ENCODE measurements at regions not wholly inside any gene's neighbourhood (a gene's known extent, or its start where the extent isn't known, plus 50 kb on each side); places are given as distances from the start of the nearest gene placed in this dataset.
"Not testable (repeated sequence)": the region's sequence is repeated elsewhere in the genome, so short reads cannot be mapped to it uniquely, and the experiment has no call there.

DNA sequence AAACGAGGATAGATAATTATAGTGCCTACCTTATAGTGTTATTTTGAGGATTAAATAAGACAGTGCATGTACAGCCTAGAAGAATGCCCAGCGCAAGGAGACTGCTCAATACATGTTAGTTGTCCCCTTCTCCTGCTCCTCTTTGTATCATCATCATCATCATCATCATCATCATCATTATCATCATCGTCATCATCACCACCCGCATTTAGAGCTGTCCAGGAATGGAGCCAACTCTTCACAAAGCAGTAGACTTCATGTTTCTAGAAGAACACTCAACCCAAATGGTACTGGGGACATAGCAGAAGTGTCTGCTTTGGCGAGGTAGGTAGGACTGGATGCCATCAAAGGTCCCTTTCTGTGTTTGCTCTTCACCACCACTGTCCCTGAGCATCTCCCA is 116.0 kb downstream of the TRIM43 start:
- no CpG with 5 or more reads among the region's 5 CpGs for WGBS, 2 donors (ENCODE audit: extremely low coverage in 2 of 2, insufficient read length in 2 of 2, insufficient replicate concordance in 1 of 2)
- H3K23ac ChIP-seq (ENCODE audit: low read depth, low read length, poor library complexity), result no peak overlapping the region
- no peak overlapping the region for H2AFZ ChIP-seq (ENCODE audit: low read length)
- no peak overlapping the region for H3K4me2 ChIP-seq (ENCODE audit: insufficient read depth, low read length, poor library complexity, severe bottlenecking)
- peaks cover 0 to under 1% of the 10 kb centered on the region in 2 donors for H3K4me1 ChIP-seq (ENCODE audit: control insufficient read depth in 2 of 2, insufficient read depth in 1 of 2, low read depth in 1 of 2, low read length in 2 of 2)
- H3K9ac ChIP-seq (ENCODE audit: low read depth, low read length, poor library complexity), result no peak overlapping the region
- H3K14ac ChIP-seq (ENCODE audit: low read length), result no peak overlapping the region
- no peaks in the 10 kb centered on the region for H3K9me3 ChIP-seq (replicated peaks in 1 of 2; ENCODE audit: control insufficient read depth in 2 of 2, insufficient read depth in 1 of 2, low read depth in 1 of 2, low read length in 2 of 2)
- no peak overlapping the region for H2BK5ac ChIP-seq (ENCODE audit: low read length)
- H3K36me3 ChIP-seq (replicated peaks in 1 of 2; ENCODE audit: control insufficient read depth in 2 of 2, insufficient read depth in 2 of 2, low read length in 2 of 2), result no peaks in the 10 kb centered on the region
- H3K27ac ChIP-seq (replicated peaks; ENCODE audit: low read length), result no peak overlapping the region
- H2BK12ac ChIP-seq (ENCODE audit: low read length), result no peak overlapping the region
- H3K27me3 ChIP-seq (ENCODE audit: control insufficient read depth in 3 of 3, insufficient read depth in 3 of 3, low read depth in 1 of 3, low read length in 3 of 3), result no peaks in the 10 kb centered on the region
- no peaks in the 10 kb centered on the region for H3K79me1 ChIP-seq (ENCODE audit: low read depth, low read length)
- no peak overlapping the region for H3K18ac ChIP-seq (ENCODE audit: low read length)
- H4K8ac ChIP-seq (ENCODE audit: low read depth, low read length), result no peak overlapping the region
- no peak overlapping the region for H2BK120ac ChIP-seq (ENCODE audit: low read depth, low read length)
- no peak overlapping the region for H3K4me3 ChIP-seq (ENCODE audit: low read length in 2 of 2)
- H3K4ac ChIP-seq (ENCODE audit: low read length), result no peak overlapping the region
- no peak overlapping the region for H2BK15ac ChIP-seq (ENCODE audit: low read length)
- no peak for DNase-seq (ENCODE audit: low spot score)
- no peak overlapping the region for H4K91ac ChIP-seq (ENCODE audit: low read depth, low read length, poor library complexity)
- H2AK5ac ChIP-seq (ENCODE audit: low read depth, low read length), result no peak overlapping the region

- Histone ChIP-seq H3K9ac (ENCODE audit: low read depth, low read length, poor library complexity) (no peak overlapping the region), H3K4me1 (ENCODE audit: control insufficient read depth in 2 of 2, insufficient read depth in 1 of 2, low read depth in 1 of 2, low read length in 2 of 2) (peaks cover 5 to 12% of the 10 kb centered on the region in 2 donors), H3K36me3 (replicated peaks in 1 of 2; ENCODE audit: control insufficient read depth in 2 of 2, insufficient read depth in 2 of 2, low read length in 2 of 2) (no peaks in the 10 kb centered on the region), H2AFZ (ENCODE audit: low read length) (no peak overlapping the region), H4K8ac (ENCODE audit: low read depth, low read length) (no peak overlapping the region), H2BK120ac (ENCODE audit: low read depth, low read length) (no peak overlapping the region), H3K79me1 (ENCODE audit: low read depth, low read length) (no peaks in the 10 kb centered on the region), H3K4ac (ENCODE audit: low read length) (no peak overlapping the region), H3K14ac (ENCODE audit: low read length) (no peak overlapping the region), H3K27me3 (ENCODE audit: control insufficient read depth in 3 of 3, insufficient read depth in 3 of 3, low read depth in 1 of 3, low read length in 3 of 3) (no peaks in the 10 kb centered on the region), H2BK5ac (ENCODE audit: low read length) (no peak overlapping the region), H3K23ac (ENCODE audit: low read depth, low read length, poor library complexity) (no peak overlapping the region), H2BK12ac (ENCODE audit: low read length) (no peak overlapping the region), H4K91ac (ENCODE audit: low read depth, low read length, poor library complexity) (no peak overlapping the region), H3K27ac (replicated peaks; ENCODE audit: low read length) (no peak overlapping the region), H2AK5ac (ENCODE audit: low read depth, low read length) (no peak overlapping the region), H3K4me2 (ENCODE audit: insufficient read depth, low read length, poor library complexity, severe bottlenecking) (no peak overlapping the region), H3K18ac (ENCODE audit: low read length) (no peak overlapping the region), H3K9me3 (replicated peaks in 1 of 2; ENCODE audit: control insufficient read depth in 2 of 2, insufficient read depth in 1 of 2, low read depth in 1 of 2, low read length in 2 of 2) (no peaks in the 10 kb centered on the region), H3K4me3 (ENCODE audit: low read length in 2 of 2) (no peak overlapping the region), H2BK15ac (ENCODE audit: low read length) (no peak overlapping the region)
- DNase-seq (ENCODE audit: low spot score), result no peak
Measured at GRCh38 chr2:95709831-95710230, 118.0 kb downstream of the TRIM43 start.

DNA sequence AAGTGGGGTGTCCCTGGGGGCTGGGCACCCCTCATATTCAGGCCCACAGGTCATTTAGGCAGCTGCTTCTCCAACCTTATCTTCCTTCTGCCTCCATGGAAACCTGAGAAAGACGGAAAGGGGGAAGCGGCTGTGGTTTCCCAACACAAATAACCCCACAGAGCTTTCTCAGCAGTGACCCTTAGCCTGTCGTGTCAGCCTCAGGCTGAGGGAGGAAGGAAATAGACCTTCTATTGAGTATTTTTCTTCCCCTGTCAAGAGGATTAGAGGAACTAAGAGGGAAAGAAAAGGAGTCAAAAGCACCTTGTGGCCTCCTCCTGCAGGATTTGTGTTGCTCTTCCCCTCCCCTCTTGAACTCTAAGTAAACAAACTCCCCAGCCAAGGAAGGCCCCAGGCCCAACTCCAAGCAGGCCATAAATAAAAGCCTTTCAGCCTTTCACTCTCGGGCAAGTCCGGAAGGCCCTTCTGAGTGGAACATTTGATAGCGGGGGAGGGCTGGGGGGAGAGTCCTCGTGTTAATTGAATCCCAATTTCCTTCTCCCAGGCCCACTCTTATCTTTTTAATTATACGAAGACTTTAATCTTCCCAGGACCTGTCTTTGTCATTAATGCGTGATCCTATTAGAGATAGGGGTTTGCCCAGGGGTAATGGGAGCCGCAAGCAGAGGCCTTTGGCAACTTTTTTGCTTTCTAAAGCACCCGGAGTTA is 121.8 kb downstream of the TRIM43 start:
- H3K36me3 ChIP-seq (replicated peaks in 1 of 2; ENCODE audit: control insufficient read depth in 2 of 2, insufficient read depth in 2 of 2, low read length in 2 of 2); H3K4me3 ChIP-seq (ENCODE audit: low read length in 2 of 2); H2BK5ac ChIP-seq (ENCODE audit: low read length); H3K4ac ChIP-seq (ENCODE audit: low read length); H3K23ac ChIP-seq (ENCODE audit: low read depth, low read length, poor library complexity); H3K79me1 ChIP-seq (ENCODE audit: low read depth, low read length); H3K9me3 ChIP-seq (replicated peaks in 1 of 2; ENCODE audit: control insufficient read depth in 2 of 2, insufficient read depth in 1 of 2, low read depth in 1 of 2, low read length in 2 of 2); H3K9ac ChIP-seq (ENCODE audit: low read depth, low read length, poor library complexity); H2BK12ac ChIP-seq (ENCODE audit: low read length); H4K91ac ChIP-seq (ENCODE audit: low read depth, low read length, poor library complexity); H3K27me3 ChIP-seq (ENCODE audit: control insufficient read depth in 3 of 3, insufficient read depth in 3 of 3, low read depth in 1 of 3, low read length in 3 of 3); H4K8ac ChIP-seq (ENCODE audit: low read depth, low read length); H2BK120ac ChIP-seq (ENCODE audit: low read depth, low read length); H2BK15ac ChIP-seq (ENCODE audit: low read length); H2AK5ac ChIP-seq (ENCODE audit: low read depth, low read length): not testable (repeated sequence)
- no CpG with 5 or more reads among the region's 11 CpGs for WGBS, 2 donors (ENCODE audit: extremely low coverage in 2 of 2, insufficient read length in 2 of 2, insufficient replicate concordance in 1 of 2)
- H3K27ac ChIP-seq (replicated peaks; ENCODE audit: low read length), result peak overlapping the region; percentile 33
- peak overlapping the region; percentile 37 for H3K4me2 ChIP-seq (ENCODE audit: insufficient read depth, low read length, poor library complexity, severe bottlenecking)
- peaks cover 5 to 13% of the 10 kb centered on the region in 2 donors for H3K4me1 ChIP-seq (ENCODE audit: control insufficient read depth in 2 of 2, insufficient read depth in 1 of 2, low read depth in 1 of 2, low read length in 2 of 2)
- H2AFZ ChIP-seq (ENCODE audit: low read length), result peak overlapping the region; percentile 78
- H3K14ac ChIP-seq (ENCODE audit: low read length), result peak overlapping the region; percentile 39
- DNase-seq (ENCODE audit: low spot score), result peak; percentile 27
- H3K18ac ChIP-seq (ENCODE audit: low read length), result peak overlapping the region; percentile 65

- not testable (repeated sequence) for H3K4ac ChIP-seq (ENCODE audit: low read length); H2AK5ac ChIP-seq (ENCODE audit: low read depth, low read length); H2BK12ac ChIP-seq (ENCODE audit: low read length); H4K8ac ChIP-seq (ENCODE audit: low read depth, low read length); H3K27me3 ChIP-seq (ENCODE audit: control insufficient read depth in 3 of 3, insufficient read depth in 3 of 3, low read depth in 1 of 3, low read length in 3 of 3); H3K9me3 ChIP-seq (replicated peaks in 1 of 2; ENCODE audit: control insufficient read depth in 2 of 2, insufficient read depth in 1 of 2, low read depth in 1 of 2, low read length in 2 of 2); H2BK5ac ChIP-seq (ENCODE audit: low read length); H2BK120ac ChIP-seq (ENCODE audit: low read depth, low read length); H3K27ac ChIP-seq (replicated peaks; ENCODE audit: low read length); DNase-seq (ENCODE audit: low spot score); H2BK15ac ChIP-seq (ENCODE audit: low read length); H3K23ac ChIP-seq (ENCODE audit: low read depth, low read length, poor library complexity); H3K9ac ChIP-seq (ENCODE audit: low read depth, low read length, poor library complexity); H3K14ac ChIP-seq (ENCODE audit: low read length); H4K91ac ChIP-seq (ENCODE audit: low read depth, low read length, poor library complexity); H3K4me3 ChIP-seq (ENCODE audit: low read length in 2 of 2); H3K36me3 ChIP-seq (replicated peaks in 1 of 2; ENCODE audit: control insufficient read depth in 2 of 2, insufficient read depth in 2 of 2, low read length in 2 of 2); H3K79me1 ChIP-seq (ENCODE audit: low read depth, low read length); H3K18ac ChIP-seq (ENCODE audit: low read length); H3K4me2 ChIP-seq (ENCODE audit: insufficient read depth, low read length, poor library complexity, severe bottlenecking)
- no CpG with 5 or more reads among the region's 1 CpG for WGBS, 2 donors (ENCODE audit: extremely low coverage in 2 of 2, insufficient read length in 2 of 2, insufficient replicate concordance in 1 of 2)
- H2AFZ ChIP-seq (ENCODE audit: low read length), result peak overlapping the region; percentile 78
- peaks cover 5 to 13% of the 10 kb centered on the region in 2 donors for H3K4me1 ChIP-seq (ENCODE audit: control insufficient read depth in 2 of 2, insufficient read depth in 1 of 2, low read depth in 1 of 2, low read length in 2 of 2)
Measured at GRCh38 chr2:95714398-95714797, 122.6 kb downstream of the TRIM43 start.
